ENCODE measurements at regions not wholly inside any gene's neighbourhood (a gene's known extent, or its start where the extent isn't known, plus 50 kb on each side); places are given as distances from the start of the nearest gene placed in this dataset.

DNA sequence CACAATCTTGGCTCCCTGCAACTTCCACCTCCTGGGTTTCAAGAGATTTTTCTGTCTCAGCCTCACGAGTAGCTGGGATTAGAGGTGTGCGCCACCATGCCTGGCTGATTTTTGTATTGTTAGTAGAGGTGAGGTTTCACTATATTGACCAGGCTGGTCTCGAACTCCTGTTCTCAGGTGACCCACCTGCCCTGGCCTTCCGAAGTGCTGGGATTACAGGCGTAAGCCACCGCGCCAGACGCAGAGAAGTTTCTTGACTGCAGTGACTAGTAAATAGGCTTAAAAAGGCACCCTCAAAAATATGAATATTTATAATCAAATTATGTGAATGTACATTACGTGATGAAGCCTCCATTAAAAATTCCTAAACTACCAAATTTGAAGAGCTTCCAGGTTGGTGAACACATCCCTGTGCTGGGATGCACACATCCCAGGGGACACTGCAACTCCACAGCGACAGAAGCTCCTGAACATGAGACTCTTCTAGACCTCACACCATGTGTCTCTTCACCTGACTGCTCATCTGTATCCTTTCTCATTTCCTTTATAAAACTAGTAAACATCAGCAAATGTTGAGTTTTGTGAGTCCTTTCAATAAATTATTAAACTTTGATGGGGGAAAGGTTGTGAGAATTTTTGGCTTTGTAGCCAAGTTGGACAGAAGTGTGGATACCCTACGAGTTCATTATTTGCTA is 203.3 kb upstream of the SPOPL start:
- no peak for DNase-seq

DNA sequence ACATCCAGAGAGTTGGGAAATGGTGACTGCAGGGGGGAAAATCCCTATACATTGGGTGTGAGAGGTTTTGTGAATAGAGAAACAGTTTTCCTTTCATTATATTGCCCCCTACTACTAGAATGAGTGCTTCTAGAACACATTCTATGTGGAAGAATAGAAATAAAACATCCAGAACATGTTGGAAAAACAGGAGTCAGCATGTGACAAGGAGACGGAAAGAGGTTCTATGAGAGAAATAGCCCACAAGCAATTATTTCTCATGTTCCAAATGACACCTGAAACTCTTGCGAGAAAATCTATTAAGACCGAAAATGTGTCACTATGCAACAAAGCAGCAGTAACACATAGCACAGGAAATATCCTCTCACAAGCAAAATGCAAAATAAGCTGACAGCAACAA is 202.7 kb upstream of the SPOPL start:
- Histone ChIP-seq H3K27me3 (no peaks in the 10 kb centered on the region), H3K4me1 (no peaks in the 10 kb centered on the region), H3K36me3 (no peaks in the 10 kb centered on the region), H3K4me3 (no peak overlapping the region), H3K27ac (no peak overlapping the region), H3K9me3 (no peaks in the 10 kb centered on the region)
- TF ChIP-seq, protein P1, sequence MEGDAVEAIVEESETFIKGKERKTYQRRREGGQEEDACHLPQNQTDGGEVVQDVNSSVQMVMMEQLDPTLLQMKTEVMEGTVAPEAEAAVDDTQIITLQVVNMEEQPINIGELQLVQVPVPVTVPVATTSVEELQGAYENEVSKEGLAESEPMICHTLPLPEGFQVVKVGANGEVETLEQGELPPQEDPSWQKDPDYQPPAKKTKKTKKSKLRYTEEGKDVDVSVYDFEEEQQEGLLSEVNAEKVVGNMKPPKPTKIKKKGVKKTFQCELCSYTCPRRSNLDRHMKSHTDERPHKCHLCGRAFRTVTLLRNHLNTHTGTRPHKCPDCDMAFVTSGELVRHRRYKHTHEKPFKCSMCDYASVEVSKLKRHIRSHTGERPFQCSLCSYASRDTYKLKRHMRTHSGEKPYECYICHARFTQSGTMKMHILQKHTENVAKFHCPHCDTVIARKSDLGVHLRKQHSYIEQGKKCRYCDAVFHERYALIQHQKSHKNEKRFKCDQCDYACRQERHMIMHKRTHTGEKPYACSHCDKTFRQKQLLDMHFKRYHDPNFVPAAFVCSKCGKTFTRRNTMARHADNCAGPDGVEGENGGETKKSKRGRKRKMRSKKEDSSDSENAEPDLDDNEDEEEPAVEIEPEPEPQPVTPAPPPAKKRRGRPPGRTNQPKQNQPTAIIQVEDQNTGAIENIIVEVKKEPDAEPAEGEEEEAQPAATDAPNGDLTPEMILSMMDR (IDR thresholded peaks at IDR 0.05) = no peak
- intact Hi-C loops (cut with DNase I) = no loop called here
- no peak for DNase-seq
- no peak for ATAC-seq

More for the DNA sequence above, 203.3 kb upstream of the SPOPL start:
- Histone ChIP-seq H3K4me3 (no peak overlapping the region), H3K4me1 (no peaks in the 10 kb centered on the region), H3K36me3 (no peaks in the 10 kb centered on the region), H3K9me3 (no peaks in the 10 kb centered on the region), H3K27me3 (no peaks in the 10 kb centered on the region), H3K27ac (no peak overlapping the region)
- no peak for ATAC-seq
- intact Hi-C loops (cut with DNase I) = no loop called here
- TF ChIP-seq, protein P1 (IDR thresholded peaks at IDR 0.05) = no peak

DNA sequence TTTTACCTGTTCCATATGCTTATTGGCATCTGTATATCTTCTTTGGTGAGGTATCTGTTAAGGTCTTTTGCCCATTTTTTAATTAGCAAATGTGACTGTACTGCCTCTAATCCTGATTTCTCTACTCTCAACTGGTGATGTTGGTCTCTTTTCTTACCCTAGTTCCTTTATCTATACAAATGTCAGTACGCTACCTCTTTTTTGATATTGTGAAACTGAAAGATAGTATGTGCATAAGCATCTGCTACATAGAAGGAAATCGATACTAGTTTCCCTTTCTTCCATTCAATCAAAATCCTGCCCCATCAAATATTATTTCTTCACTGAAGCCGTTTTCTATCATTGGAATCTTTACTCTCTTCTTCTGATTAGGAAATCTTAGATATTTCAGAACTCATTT is 194.9 kb upstream of the SPOPL start:
- H3K4me1 ChIP-seq = no peaks in the 10 kb centered on the region
- TF ChIP-seq, protein P1 (IDR thresholded peaks at IDR 0.05) = no peak
- H3K27me3 ChIP-seq = no peaks in the 10 kb centered on the region
- intact Hi-C loops (cut with DNase I) = no loop called here
- DNase-seq (no peak), ATAC-seq (no peak)
- H3K9me3 ChIP-seq = no peaks in the 10 kb centered on the region
- H3K27ac ChIP-seq = no peak overlapping the region
- no peak overlapping the region for H3K4me3 ChIP-seq
- H3K36me3 ChIP-seq = no peaks in the 10 kb centered on the region

DNA sequence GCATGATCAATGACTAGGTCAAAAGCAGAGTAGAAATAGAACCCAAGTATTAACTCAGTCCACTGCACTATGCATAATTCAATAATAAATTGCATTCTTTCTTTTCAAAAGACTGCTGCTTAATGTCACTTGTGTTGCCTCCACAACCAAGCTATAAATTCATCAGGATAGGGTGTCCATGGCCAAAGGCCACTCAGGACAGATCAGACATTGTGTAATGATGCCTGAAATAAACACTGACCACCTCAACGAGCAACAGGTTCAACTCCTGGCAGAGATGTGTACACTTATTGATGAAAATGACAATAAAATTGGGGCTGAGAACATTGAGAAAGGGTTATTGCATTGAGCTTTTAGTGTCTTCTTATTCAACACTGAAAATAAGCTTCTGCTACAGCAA is 194.5 kb upstream of the SPOPL start:
- Histone ChIP-seq H3K4me3 (no peak overlapping the region), H3K9me3 (no peaks in the 10 kb centered on the region), H3K27ac (no peak overlapping the region), H3K36me3 (no peaks in the 10 kb centered on the region), H3K4me1 (no peaks in the 10 kb centered on the region), H3K27me3 (no peaks in the 10 kb centered on the region)
- TF ChIP-seq, protein P1 (IDR thresholded peaks at IDR 0.05) = no peak
- ATAC-seq (no peak), DNase-seq (no peak)
- intact Hi-C loops (cut with DNase I) = no loop called here

DNA sequence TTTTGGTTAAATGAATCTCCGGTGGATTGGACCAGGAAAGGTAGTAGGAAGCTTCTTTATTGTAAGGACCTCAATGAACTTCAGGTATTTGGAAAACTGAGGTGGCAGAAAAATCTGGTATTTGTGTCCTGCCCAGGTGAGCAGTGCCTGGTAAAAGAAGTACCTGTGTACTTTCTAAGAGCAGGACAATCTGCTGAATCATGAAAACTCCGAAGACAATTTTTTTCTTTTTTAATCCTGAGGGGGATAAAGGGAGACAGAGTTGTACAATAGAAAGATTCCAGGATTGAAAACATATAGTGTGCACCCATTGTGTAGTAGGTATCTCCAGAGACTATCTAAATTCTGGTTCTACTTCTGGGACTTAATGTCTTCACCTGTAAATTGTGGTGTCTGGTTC is 191.8 kb upstream of the SPOPL start:
- no peak for DNase-seq
- H3K27me3 ChIP-seq = no peaks in the 10 kb centered on the region
- intact Hi-C loops (cut with DNase I) = no loop called here

More for the DNA sequence above, 191.8 kb upstream of the SPOPL start:
- Histone ChIP-seq H3K36me3 (no peaks in the 10 kb centered on the region), H3K27ac (no peak overlapping the region), H3K9me3 (no peaks in the 10 kb centered on the region), H3K4me1 (no peaks in the 10 kb centered on the region), H3K4me3 (no peak overlapping the region)
- TF ChIP-seq, protein P1 (IDR thresholded peaks at IDR 0.05) = no peak
- no peak for ATAC-seq

All from left lung (tissue), 4 donors.